NT2/D1 (cell line): ENCODE measurements at regions not wholly inside any gene's neighbourhood (a gene's known extent, or its start where the extent isn't known, plus 50 kb on each side); places are given as distances from the start of the nearest gene placed in this dataset.

ENCODE experiments used
- DNase-seq: peaks from one replicate; pipeline ENCODE4 v3.0.0-alpha.2; 2011; ENCODE audit warnings: low read depth, low spot score
- H3K27me3 ChIP-seq: 2 replicates; pipeline ENCODE4 v1.6.0; 2011; ENCODE audit warnings: mild to moderate bottlenecking; ENCODE audit not compliant: insufficient read length, insufficient read depth
- H3K36me3 ChIP-seq: 2 replicates; pipeline ENCODE4 v1.6.1; 2011; ENCODE audit warnings: mild to moderate bottlenecking, low read length, mixed read lengths; ENCODE audit not compliant: insufficient read depth, insufficient read length
- H3K4me1 ChIP-seq: 2 replicates; pipeline ENCODE4 v1.5.1; 2011; ENCODE audit not compliant: insufficient read depth, insufficient read length
- H3K4me3 ChIP-seq: 2 replicates; pipeline ENCODE4 v1.5.1; 2011; ENCODE audit warnings: low read depth; ENCODE audit not compliant: insufficient read length
- H3K9ac ChIP-seq: 2 replicates; pipeline ENCODE4 v1.6.0; 2011; ENCODE audit warnings: low read depth; ENCODE audit not compliant: insufficient read length
- H3K9me3 ChIP-seq: 2 replicates; pipeline ENCODE4 v1.5.1; 2011; ENCODE audit warnings: mild to moderate bottlenecking, low read length; ENCODE audit not compliant: insufficient read depth
- SUZ12 ChIP-seq: IDR thresholded peaks from 2 replicates; pipeline ENCODE4 v1.6.1; 2011; ENCODE audit not compliant: insufficient read length, insufficient read depth; ENCODE audit errors: extremely low read depth
- YY1 ChIP-seq: IDR thresholded peaks from 2 replicates; pipeline ENCODE4 v1.6.1; 2011; ENCODE audit not compliant: insufficient read length, insufficient read depth
- ZNF274 ChIP-seq: IDR thresholded peaks from 2 replicates; pipeline ENCODE4 v1.6.1; 2011; ENCODE audit warnings: mild to moderate bottlenecking, low read depth, low read length

GRCh38 chr14:82138431-82138830 lies 604.8 kb upstream of the SEL1L start:
- no peaks in the 10 kb centered on the region for H3K36me3 ChIP-seq

GRCh38 chr14:82146846-82147245 lies 613.2 kb upstream of the SEL1L start:
- no peak for DNase-seq
- no peak for TF ChIP-seq ZNF274
- TF ChIP-seq SUZ12, result no peak
- TF ChIP-seq YY1, result no peak
- Histone ChIP-seq H3K9ac (no peak overlapping the region), H3K27me3 (no peaks in the 10 kb centered on the region), H3K4me1 (no peaks in the 10 kb centered on the region), H3K4me3 (no peak overlapping the region), H3K36me3 (no peaks in the 10 kb centered on the region), H3K9me3 (no peaks in the 10 kb centered on the region)

More at GRCh38 chr14:82138431-82138830, 604.8 kb upstream of the SEL1L start:
- Histone ChIP-seq H3K4me3 (no peak overlapping the region), H3K9ac (no peak overlapping the region), H3K9me3 (no peaks in the 10 kb centered on the region), H3K27me3 (no peaks in the 10 kb centered on the region), H3K4me1 (no peaks in the 10 kb centered on the region)
- no peak for TF ChIP-seq SUZ12
- TF ChIP-seq YY1, result no peak
- TF ChIP-seq ZNF274, result no peak
- no peak for DNase-seq

- no peak for TF ChIP-seq YY1
- TF ChIP-seq ZNF274, result no peak
- TF ChIP-seq SUZ12, result no peak
- Histone ChIP-seq H3K9me3 (no peaks in the 10 kb centered on the region), H3K4me1 (no peaks in the 10 kb centered on the region), H3K27me3 (no peaks in the 10 kb centered on the region), H3K9ac (no peak overlapping the region), H3K36me3 (no peaks in the 10 kb centered on the region), H3K4me3 (no peak overlapping the region)
- DNase-seq, result no peak
These were observed 620.0 kb upstream of the SEL1L start for GRCh38 chr14:82153689-82154088.

GRCh38 chr14:82159624-82160023 lies 626.0 kb upstream of the SEL1L start:
- Histone ChIP-seq H3K36me3 (no peaks in the 10 kb centered on the region), H3K4me3 (no peak overlapping the region), H3K4me1 (no peaks in the 10 kb centered on the region), H3K9me3 (no peaks in the 10 kb centered on the region; the same call in 1 of the 2 replicates), H3K9ac (no peak overlapping the region), H3K27me3 (no peaks in the 10 kb centered on the region)
- DNase-seq, result no peak
- TF ChIP-seq YY1 (no peak), SUZ12 (no peak), ZNF274 (no peak)

GRCh38 chr14:82180139-82180538 lies 646.5 kb upstream of the SEL1L start:
- H3K4me1 ChIP-seq, result no peaks in the 10 kb centered on the region
- H3K9me3 ChIP-seq, result 0 out of 2 replicates have a peak, but pooled peaks cover 8% of the 10 kb centered on the region
- H3K4me3 ChIP-seq, result no peak overlapping the region
- no peak overlapping the region for H3K9ac ChIP-seq
- H3K36me3 ChIP-seq, result no peaks in the 10 kb centered on the region
- no peaks in the 10 kb centered on the region for H3K27me3 ChIP-seq
- no peak for DNase-seq
- TF ChIP-seq YY1, result no peak
- no peak for TF ChIP-seq SUZ12
- TF ChIP-seq ZNF274, result no peak

- no peak for TF ChIP-seq ZNF274
- no peak for TF ChIP-seq YY1
- TF ChIP-seq SUZ12, result no peak
- H3K36me3 ChIP-seq, result no peaks in the 10 kb centered on the region
- H3K27me3 ChIP-seq, result no peaks in the 10 kb centered on the region
- no peak overlapping the region for H3K9ac ChIP-seq
- peak; percentile 18 for DNase-seq
- 0 out of 2 replicates have a peak, but pooled peaks cover 8% of the 10 kb centered on the region for H3K9me3 ChIP-seq
- H3K4me3 ChIP-seq, result no peak overlapping the region
- H3K4me1 ChIP-seq, result no peaks in the 10 kb centered on the region
These were observed 649.0 kb upstream of the SEL1L start for GRCh38 chr14:82182646-82183045.

- H3K36me3 ChIP-seq, result no peaks in the 10 kb centered on the region
- TF ChIP-seq ZNF274, result no peak
- TF ChIP-seq YY1, result no peak
- no peak overlapping the region for H3K9ac ChIP-seq
- H3K4me3 ChIP-seq, result no peak overlapping the region
- DNase-seq, result no peak
- no peaks in the 10 kb centered on the region for H3K27me3 ChIP-seq
- H3K4me1 ChIP-seq, result no peaks in the 10 kb centered on the region
- H3K9me3 ChIP-seq, result peaks cover 15% of the 10 kb centered on the region; the same call in 1 of the 2 replicates
These were observed 657.1 kb upstream of the SEL1L start for GRCh38 chr14:82190742-82191141.

- no peak for TF ChIP-seq YY1
- no peak for TF ChIP-seq ZNF274
- no peak for TF ChIP-seq SUZ12
- Histone ChIP-seq H3K9ac (no peak overlapping the region), H3K9me3 (peaks cover 15% of the 10 kb centered on the region; the same call in 1 of the 2 replicates), H3K36me3 (no peaks in the 10 kb centered on the region), H3K4me3 (no peak overlapping the region), H3K4me1 (no peaks in the 10 kb centered on the region), H3K27me3 (no peaks in the 10 kb centered on the region)
- DNase-seq, result no peak
These were observed 658.7 kb upstream of the SEL1L start for GRCh38 chr14:82192387-82192786.
